ENCODE measurements at regions not wholly inside any gene's neighbourhood (a gene's known extent, or its start where the extent isn't known, plus 50 kb on each side); places are given as distances from the start of the nearest gene placed in this dataset.

- no peak overlapping the region for H3K4me3 ChIP-seq
- intact Hi-C loops (cut with DNase I), result no loop called here
- H3K9me3 ChIP-seq, result peaks cover 0 to 20% (median 0%) of the 10 kb centered on the region in 3 donors
- no peaks in the 10 kb centered on the region for H3K36me3 ChIP-seq
- H3K27me3 ChIP-seq, result no peaks in the 10 kb centered on the region
- DNase-seq, result no peak
- no peak overlapping the region for H3K27ac ChIP-seq
- H3K4me1 ChIP-seq, result no peaks in the 10 kb centered on the region
- TF ChIP-seq CTCF (IDR thresholded peaks at IDR 0.05) (no peak), POLR2A (IDR thresholded peaks at IDR 0.05) (no peak)
Measured at GRCh38 chr18:1232867-1233266, 328.2 kb downstream of the ADCYAP1 start.

- WGBS, 2 donors, result 62 to 65% methylated on average over 4 of the region's 4 CpGs
- no peak for DNase-seq
- H3K4me1 ChIP-seq, result no peaks in the 10 kb centered on the region
- intact Hi-C loops (cut with DNase I), result no loop called here
- H3K36me3 ChIP-seq, result no peaks in the 10 kb centered on the region
- no peak overlapping the region for H3K27ac ChIP-seq
- no peak for TF ChIP-seq CTCF (IDR thresholded peaks at IDR 0.05)
- TF ChIP-seq POLR2A (IDR thresholded peaks at IDR 0.05), result no peak
- no peaks in the 10 kb centered on the region for H3K27me3 ChIP-seq
- no peaks in the 10 kb centered on the region for H3K9me3 ChIP-seq
- H3K4me3 ChIP-seq, result no peak overlapping the region
Measured at GRCh38 chr18:1240701-1241100, 336.0 kb downstream of the ADCYAP1 start.

GRCh38 chr18:1244397-1245122, 339.9 kb downstream of the ADCYAP1 start:
- Histone ChIP-seq H3K4me1 (no peaks in the 10 kb centered on the region), H3K9me3 (no peaks in the 10 kb centered on the region), H3K36me3 (no peaks in the 10 kb centered on the region), H3K4me3 (no peak overlapping the region), H3K27me3 (no peaks in the 10 kb centered on the region), H3K27ac (no peak overlapping the region)
- intact Hi-C loops (cut with DNase I), result no loop called here
- no peak for DNase-seq
- WGBS, 2 donors, result 60 to 76% methylated on average over 3 of the region's 3 CpGs
- TF ChIP-seq CTCF (IDR thresholded peaks at IDR 0.05) (no peak), POLR2A (IDR thresholded peaks at IDR 0.05) (no peak)

GRCh38 chr18:1246827-1247226, 342.2 kb downstream of the ADCYAP1 start:
- no peak for TF ChIP-seq CTCF (IDR thresholded peaks at IDR 0.05)
- TF ChIP-seq POLR2A (IDR thresholded peaks at IDR 0.05), result no peak
- no peak for DNase-seq
- 56 to 63% methylated on average over 8 to 9 of the region's 9 CpGs for WGBS, 2 donors

GRCh38 chr18:1252534-1252933, 347.9 kb downstream of the ADCYAP1 start:
- intact Hi-C loops (cut with DNase I), result no loop called here

More at GRCh38 chr18:1246827-1247226, 342.2 kb downstream of the ADCYAP1 start:
- Histone ChIP-seq H3K4me3 (no peak overlapping the region), H3K27me3 (no peaks in the 10 kb centered on the region), H3K27ac (no peak overlapping the region), H3K4me1 (no peaks in the 10 kb centered on the region), H3K9me3 (no peaks in the 10 kb centered on the region), H3K36me3 (no peaks in the 10 kb centered on the region)
- intact Hi-C loops (cut with DNase I), result no loop called here

More at GRCh38 chr18:1252534-1252933, 347.9 kb downstream of the ADCYAP1 start:
- H3K4me3 ChIP-seq, result no peak overlapping the region
- H3K36me3 ChIP-seq, result no peaks in the 10 kb centered on the region
- H3K4me1 ChIP-seq, result no peaks in the 10 kb centered on the region
- no peak for DNase-seq
- 50 to 69% methylated on average over 1 of the region's 1 CpG for WGBS, 2 donors
- H3K9me3 ChIP-seq, result no peaks in the 10 kb centered on the region
- no peak overlapping the region for H3K27ac ChIP-seq
- no peaks in the 10 kb centered on the region for H3K27me3 ChIP-seq
- no peak for TF ChIP-seq POLR2A (IDR thresholded peaks at IDR 0.05)
- no peak for TF ChIP-seq CTCF (IDR thresholded peaks at IDR 0.05)

Measured in esophagus squamous epithelium (tissue), 5 donors.